Stimulated activated CD4-positive, alpha-beta T cell treated with anti-CD3 and anti-CD28 coated beads, Interleukin-2, amount 100 ng/mL, for 48 hours (primary cell): ENCODE measurements at regions not wholly inside any gene's neighbourhood (a gene's known extent, or its start where the extent isn't known, plus 50 kb on each side); places are given as distances from the start of the nearest gene placed in this dataset.
"Not testable (repeated sequence)": the region's sequence is repeated elsewhere in the genome, so short reads cannot be mapped to it uniquely, and the experiment has no call there.

Source experiments
- DNase-seq, 2 donors: peaks; one replicate each; pipeline ENCODE4 v3.0.0-alpha.2; 2020

DNA sequence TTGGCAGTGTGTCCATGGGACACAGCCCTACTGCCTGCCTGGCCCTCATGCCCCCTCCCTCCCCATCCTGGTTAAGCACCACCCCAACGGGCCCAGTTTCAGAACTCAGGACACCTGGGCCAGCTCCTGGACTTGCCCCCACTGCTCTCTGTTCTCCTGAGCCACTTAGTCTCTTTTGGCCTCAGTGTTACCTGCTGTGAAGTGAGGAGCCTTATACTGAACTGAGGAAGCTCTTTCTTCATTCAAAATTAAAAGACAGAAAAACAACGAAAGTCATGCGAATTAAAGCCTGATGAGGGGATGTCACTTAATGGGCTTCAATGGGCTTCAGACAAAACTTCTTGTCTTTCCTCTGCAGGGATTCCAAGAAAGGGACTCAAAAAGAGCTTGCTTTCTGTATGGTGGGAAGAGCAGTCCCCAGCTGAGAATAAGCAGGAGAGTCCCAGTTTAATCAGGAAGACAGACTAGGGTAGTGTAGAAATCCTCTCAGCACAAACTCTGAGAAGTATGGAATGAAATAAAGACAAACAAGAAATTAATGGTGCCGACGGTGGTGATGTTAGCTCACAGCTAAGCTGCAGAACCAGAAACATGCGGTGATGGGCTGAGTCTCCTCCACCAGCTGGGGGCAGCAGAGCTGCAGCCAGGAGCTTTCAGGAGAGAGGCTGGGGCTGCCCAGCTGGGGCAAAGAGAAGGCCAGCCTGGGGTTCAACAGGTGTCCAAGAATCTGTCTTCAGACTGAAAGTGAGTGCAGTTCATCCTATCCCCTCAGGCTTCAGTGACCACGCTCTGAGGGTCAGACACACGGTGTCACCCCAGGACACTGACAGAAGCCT is 101.0 kb downstream of the GGTLC2 start:
- DNase-seq, result peak; percentile 25 to 35

GRCh38 chr22:22746061-22746962 is 101.9 kb downstream of the GGTLC2 start:
- DNase-seq, result no peak

GRCh38 chr22:22746963-22747933 is 102.8 kb downstream of the GGTLC2 start:
- DNase-seq, result no peak

GRCh38 chr22:22748297-22748743 is 103.9 kb downstream of the GGTLC2 start:
- peak; percentile 8 to 28 for DNase-seq

GRCh38 chr22:22748756-22749155 is 104.3 kb downstream of the GGTLC2 start:
- DNase-seq, result no peak

DNA sequence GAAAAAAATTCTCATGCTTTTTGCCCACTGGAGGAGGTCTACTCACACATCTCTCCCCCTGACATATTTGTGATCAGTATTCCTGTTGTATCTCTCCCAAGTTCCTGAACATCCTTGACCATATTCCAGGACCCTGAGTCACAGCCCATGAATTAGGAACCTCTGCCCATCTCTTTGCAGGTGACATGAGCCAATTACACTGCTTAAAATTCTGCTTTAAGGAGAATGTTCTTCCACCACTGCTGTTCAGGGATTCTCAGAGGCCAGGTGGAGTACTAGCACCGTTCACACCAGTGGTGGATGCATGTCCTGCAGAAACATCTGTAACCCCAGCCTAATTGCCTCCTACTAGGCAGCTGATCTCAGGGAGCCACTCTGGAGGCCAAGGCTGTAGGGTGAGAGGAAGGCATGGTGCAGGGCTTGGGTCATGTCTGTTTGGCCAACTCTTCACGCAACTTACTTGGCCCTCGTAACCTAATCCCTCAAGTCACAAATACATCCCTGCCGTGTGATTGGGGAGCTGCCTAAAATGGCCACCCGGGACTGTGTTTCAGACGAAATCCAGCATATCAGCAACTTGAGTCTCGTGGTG is 104.8 kb downstream of the GGTLC2 start:
- DNase-seq, result no peak

DNA sequence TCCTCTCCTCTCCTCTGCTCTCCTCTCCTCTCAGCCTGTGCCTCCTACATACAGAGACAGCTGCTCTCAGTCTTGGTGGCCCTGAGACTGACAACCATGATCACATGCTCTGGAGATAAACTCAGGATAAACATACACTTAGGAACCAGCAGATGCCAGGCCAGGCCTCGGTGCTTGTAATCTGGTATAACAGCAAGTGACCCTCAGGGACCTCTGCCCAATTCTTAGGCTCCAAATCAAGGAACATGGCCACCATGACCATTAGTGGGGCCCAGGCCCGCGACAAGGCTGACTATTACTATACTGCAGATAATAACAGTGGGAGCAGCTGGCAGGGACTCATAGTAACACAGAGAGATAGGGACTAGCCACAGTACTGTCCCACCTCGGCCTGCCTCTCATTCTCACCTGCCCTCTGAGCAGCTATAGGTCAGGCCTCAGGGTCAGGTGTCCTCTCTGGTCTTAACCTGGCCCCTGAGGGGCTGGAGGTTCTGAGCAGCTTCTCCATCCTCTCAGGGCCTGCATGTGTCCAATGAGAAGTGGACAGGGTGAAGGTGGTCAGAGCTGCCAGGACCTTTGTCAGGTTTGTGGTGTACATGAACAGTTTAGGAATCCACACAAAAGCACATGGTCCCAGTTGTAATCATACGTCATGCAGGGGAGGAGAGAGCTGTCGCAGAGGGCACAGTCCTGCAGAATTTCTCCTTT is 106.1 kb downstream of the GGTLC2 start:
- no peak for DNase-seq

GRCh38 chr22:22751043-22751603 is 106.7 kb downstream of the GGTLC2 start:
- no peak for DNase-seq

DNA sequence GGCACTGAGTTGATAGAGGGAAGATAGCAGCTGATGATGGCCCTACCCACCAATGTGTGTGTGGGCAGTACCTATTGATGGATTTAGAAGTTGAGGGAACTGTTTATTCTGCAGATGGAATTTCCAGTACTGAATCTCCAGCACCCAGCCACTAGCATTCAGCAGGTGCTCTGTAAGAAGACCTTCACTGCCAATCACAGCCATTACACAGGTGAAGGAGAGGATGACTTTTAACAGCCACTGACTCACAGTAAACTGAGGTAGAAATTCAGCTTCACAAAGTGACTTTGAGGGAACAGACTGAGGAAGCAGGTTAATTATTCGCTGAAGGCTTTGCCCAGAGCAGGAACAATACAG is 107.8 kb downstream of the GGTLC2 start:
- no peak for DNase-seq

DNA sequence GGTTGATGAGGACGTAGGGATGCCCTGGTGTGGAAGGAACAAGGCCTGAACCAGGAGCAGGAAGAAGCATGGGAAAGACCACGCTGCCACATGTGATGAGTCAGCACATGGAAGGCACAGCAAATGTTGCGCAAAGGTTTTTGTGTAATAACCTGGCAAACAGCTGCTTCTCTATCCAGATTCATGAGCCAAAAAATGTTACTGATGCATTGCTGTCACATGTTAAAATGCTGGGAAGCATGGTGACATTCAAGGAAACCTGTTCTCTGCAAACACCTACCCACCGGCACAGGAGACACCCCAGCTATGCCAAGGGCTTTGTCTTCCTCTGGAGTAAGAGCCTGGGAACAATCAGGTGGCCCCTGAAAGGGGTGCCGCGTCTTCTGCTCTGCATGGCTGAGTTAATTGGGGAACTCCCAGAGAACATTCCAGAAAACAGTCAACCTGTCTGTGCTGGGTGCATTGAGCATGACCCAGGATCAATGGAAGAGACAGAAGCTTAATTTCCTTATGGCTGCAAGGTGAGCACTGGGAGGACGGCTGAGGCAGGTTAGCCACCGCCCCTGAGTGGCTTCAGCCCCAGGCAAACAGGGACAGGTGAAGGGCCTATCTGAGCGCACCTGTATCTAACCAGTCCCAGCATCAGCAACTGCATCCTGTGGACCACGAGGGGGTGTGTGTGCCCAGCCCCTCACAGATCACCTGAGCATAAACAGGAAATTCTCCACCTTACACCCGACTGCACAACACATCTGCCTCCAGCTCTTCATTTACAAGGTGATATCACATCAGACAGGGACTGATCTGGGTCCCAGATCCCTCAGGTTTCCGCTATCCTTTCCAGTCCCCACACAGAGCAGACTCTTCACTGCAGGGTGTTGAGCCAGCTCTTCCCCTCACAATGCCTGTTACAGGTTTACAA is 108.4 kb downstream of the GGTLC2 start:
- DNase-seq, result no peak

DNA sequence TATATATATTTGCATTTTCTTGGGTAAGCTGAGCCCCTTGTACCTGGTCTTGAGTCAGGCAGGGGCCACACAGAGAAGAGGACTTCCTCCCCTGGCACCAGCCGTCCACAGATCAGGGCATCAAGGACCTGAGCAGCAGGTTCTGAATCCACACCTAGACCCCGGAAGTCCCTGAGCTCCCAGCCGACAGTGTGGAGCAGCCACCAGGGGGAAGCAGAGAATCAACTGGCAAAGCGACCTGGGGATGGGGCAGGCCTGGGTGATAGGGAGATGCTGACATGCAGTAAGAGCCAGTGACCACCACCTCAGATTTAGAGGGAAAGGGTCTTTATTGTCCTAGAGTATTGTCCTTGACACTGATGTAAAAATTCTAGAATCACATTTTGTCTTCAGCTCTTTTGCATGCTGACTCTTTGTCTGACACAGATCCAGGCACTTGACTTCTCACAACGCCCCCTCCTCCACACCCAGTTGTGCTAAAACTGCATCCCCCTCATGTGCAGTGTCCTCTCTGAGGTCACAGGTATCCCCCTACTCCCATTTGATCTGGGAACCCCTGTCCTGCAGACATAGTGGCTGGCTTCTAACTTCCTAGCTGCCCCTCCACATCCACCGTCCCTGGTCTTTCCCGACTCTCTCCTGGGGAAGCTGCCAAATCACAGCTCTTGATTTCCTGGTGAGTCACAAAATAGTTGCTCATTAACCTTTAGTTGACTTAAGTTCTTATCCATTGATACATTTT is 109.3 kb downstream of the GGTLC2 start:
- DNase-seq, result peak; percentile 67 to 73

DNA sequence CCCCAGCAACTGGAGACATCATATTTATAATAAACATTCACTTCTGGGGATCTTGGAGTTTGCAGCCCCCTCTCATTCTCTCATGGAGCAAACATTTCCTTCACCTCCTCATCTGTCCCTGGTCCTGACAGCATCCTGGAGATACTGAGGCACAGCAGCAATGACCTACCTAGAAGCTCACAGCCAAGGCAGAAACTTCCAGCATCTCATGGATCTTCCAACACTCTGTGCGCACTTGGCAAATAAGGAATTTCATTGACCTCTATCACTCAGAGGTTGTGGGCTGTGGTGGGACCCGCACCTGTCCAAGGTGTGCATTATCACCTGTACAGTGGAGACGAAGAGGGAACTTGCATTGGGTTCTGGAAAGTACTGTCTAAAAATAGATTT is 109.8 kb downstream of the GGTLC2 start:
- DNase-seq, result no peak

DNA sequence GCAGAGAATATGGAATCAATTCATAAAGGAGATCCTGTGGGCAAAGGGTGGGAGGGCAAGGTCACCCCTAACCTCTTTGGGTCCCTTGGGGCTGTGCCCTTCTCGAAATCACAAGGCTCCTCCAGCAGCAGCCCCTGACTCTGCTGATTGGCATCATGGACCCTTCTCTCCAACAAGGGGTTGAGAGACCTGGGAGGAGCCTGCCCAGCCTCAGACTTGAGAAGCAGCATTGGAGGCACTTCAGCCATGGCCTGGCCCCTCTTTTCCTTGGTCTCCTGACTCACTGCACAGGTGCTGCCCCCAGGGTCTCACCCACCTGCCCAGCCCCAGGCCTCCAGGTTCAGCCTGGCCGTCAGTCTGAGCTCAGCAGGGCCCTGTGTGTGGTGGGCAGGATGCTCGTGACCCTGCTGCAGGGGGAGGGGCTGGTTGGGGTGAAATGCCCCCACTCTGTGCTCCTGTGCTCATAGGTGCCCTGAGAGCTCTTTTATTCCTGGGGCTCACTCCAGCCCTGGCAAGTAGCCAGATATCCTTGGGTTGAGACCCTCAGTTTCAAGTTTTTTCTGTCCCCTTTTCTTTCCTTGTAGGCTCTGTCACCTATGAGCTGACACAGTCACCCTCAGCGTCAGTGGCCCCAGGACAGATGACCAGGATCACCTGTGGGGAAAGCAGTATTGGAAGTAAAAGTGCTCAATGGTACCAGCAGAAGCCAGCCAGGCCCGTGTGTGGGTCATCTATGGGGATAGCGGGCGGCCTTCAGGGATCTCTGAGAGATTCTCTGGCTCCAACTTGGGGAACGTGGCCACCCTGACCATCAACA is 110.8 kb downstream of the GGTLC2 start:
- no peak for DNase-seq

GRCh38 chr22:22755778-22756100 is 111.3 kb downstream of the GGTLC2 start:
- DNase-seq, result no peak

DNA sequence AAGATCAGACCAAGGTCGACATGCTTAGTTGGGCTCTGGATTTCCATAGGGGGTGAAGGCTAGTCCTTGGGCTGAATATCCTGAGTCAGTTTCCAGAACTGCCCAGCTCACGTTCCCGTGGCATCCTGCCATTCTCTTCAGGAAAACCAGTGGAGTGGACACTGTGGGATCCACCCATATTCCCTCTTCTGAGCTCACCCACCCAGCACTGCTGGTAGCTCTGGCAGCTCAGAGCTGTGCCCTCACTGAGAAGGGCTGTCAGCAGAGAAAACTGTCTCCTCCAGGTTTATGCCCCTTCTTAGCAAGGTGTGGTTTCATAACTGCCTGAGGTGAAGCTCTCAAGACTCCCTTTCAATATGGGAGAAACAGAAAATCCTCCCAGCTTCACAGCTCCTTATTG is 111.7 kb downstream of the GGTLC2 start:
- no peak for DNase-seq

DNA sequence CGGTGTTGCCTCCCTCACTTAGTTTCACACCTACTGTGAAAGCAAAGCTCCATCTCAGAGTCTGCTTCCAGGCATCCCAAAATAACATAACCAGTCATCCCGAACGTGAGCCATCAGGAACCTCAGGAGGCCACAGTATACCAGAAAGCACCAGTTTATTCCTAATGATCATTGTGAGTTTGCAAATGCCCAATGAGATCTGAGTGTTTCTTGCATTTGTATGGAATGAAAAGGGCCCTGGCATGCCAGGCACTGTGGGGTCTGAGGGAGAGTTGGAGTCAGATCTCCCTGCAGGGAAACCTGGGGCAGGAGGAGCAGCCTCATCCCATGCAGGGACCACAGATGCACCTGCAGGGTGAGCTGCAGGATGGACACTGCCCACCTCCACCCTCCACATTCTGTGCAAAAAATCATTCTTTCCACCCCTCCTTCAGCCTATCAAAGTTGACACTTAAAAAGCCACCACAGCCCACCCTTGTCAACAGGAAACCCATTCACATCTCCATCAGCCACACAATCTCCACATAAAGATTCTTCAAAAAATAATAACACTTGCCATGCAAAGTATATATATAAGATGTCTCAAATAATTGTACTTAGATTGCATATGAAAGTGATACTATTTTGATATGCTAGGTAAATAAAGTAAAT is 112.3 kb downstream of the GGTLC2 start:
- DNase-seq, result not testable (repeated sequence)

GRCh38 chr22:22758101-22758807 is 113.8 kb downstream of the GGTLC2 start:
- DNase-seq, result not testable (repeated sequence)
